NB4 (cell line): ENCODE measurements at regions not wholly inside any gene's neighbourhood (a gene's known extent, or its start where the extent isn't known, plus 50 kb on each side); places are given as distances from the start of the nearest gene placed in this dataset.

Experiments
- CTCF ChIP-seq: IDR thresholded peaks from one replicate; pipeline ENCODE4 v1.5.1; 2012; ENCODE audit warnings: low read depth, low read length
- POLR2A ChIP-seq: IDR thresholded peaks from 2 replicates; pipeline ENCODE4 v1.6.1; 2011; ENCODE audit warnings: mild to moderate bottlenecking; ENCODE audit not compliant: insufficient read length; ENCODE audit errors: extremely low read depth

- TF ChIP-seq CTCF (no peak), POLR2A (no peak)
These were observed 52.0 kb upstream of the RTN4 start for GRCh38 chr2:55102056-55102812.
